Nephron progenitor cell (in vitro differentiated cells): ENCODE measurements at regions not wholly inside any gene's neighbourhood (a gene's known extent, or its start where the extent isn't known, plus 50 kb on each side); places are given as distances from the start of the nearest gene placed in this dataset.
"Not testable (repeated sequence)": the region's sequence is repeated elsewhere in the genome, so short reads cannot be mapped to it uniquely, and the experiment has no call there.

Experiments used
- DNase-seq: peaks from one replicate; pipeline ENCODE4 v3.0.0; 2021
- H3K27ac Mint-ChIP-seq: 2 replicates; pipeline ENCODE4 v1.8.0; 2021; ENCODE audit warnings: mild to moderate bottlenecking, moderate library complexity, mixed read lengths
- H3K27me3 Mint-ChIP-seq: 2 replicates; pipeline ENCODE4 v1.8.0; 2021; ENCODE audit warnings: mild to moderate bottlenecking, low read depth, mixed read lengths; ENCODE audit not compliant: poor library complexity
- H3K36me3 Mint-ChIP-seq: 2 replicates; pipeline ENCODE4 v1.8.0; 2021; ENCODE audit warnings: low read depth, mixed read lengths
- H3K4me1 Mint-ChIP-seq: 2 replicates; pipeline ENCODE4 v1.8.0; 2021; ENCODE audit warnings: mixed read lengths
- H3K4me3 Mint-ChIP-seq: 2 replicates; pipeline ENCODE4 v1.8.0; 2021; ENCODE audit warnings: mild to moderate bottlenecking, moderate library complexity, mixed read lengths
- H3K9me3 Mint-ChIP-seq: 2 replicates; pipeline ENCODE4 v1.8.0; 2021; ENCODE audit warnings: mild to moderate bottlenecking, moderate library complexity, mixed read lengths
- TF ChIP-seq, protein P1 (sequence below): fragments of 200-600 bp; sonication (generic); IDR thresholded peaks from 2 replicates; pipeline ENCODE4 v1.5.0; 2021; ENCODE audit warnings: antibody characterized with exemption

DNA sequence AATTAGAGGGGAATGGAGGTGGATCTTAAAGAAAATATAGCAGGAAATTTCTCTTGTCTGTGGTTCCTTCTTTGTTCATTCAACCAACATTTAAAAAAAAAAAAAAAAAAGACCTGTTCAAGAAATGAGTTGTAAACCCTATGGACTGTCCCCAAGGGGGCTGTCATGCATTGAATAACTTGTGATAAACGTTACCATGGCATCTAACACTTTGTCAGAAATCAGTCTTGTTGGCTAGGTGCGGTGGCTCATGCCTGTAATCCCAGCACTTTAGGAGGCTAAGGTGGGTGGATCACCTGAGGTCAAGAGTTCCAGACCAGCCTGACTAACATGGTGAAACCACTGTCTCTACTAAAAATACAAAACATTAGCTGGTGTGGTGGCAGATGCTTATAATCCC lies 381.7 kb downstream of the BCKDHB start:
- no peak overlapping the region for H3K4me3 Mint-ChIP-seq
- peaks cover 4% of the 10 kb centered on the region for H3K27me3 Mint-ChIP-seq
- DNase-seq, result no peak
- no peaks in the 10 kb centered on the region for H3K4me1 Mint-ChIP-seq
- no peaks in the 10 kb centered on the region for H3K36me3 Mint-ChIP-seq
- TF ChIP-seq, protein P1, sequence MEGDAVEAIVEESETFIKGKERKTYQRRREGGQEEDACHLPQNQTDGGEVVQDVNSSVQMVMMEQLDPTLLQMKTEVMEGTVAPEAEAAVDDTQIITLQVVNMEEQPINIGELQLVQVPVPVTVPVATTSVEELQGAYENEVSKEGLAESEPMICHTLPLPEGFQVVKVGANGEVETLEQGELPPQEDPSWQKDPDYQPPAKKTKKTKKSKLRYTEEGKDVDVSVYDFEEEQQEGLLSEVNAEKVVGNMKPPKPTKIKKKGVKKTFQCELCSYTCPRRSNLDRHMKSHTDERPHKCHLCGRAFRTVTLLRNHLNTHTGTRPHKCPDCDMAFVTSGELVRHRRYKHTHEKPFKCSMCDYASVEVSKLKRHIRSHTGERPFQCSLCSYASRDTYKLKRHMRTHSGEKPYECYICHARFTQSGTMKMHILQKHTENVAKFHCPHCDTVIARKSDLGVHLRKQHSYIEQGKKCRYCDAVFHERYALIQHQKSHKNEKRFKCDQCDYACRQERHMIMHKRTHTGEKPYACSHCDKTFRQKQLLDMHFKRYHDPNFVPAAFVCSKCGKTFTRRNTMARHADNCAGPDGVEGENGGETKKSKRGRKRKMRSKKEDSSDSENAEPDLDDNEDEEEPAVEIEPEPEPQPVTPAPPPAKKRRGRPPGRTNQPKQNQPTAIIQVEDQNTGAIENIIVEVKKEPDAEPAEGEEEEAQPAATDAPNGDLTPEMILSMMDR, result no peak
- H3K27ac Mint-ChIP-seq, result no peak overlapping the region
- peaks cover 9% of the 10 kb centered on the region for H3K9me3 Mint-ChIP-seq

DNA sequence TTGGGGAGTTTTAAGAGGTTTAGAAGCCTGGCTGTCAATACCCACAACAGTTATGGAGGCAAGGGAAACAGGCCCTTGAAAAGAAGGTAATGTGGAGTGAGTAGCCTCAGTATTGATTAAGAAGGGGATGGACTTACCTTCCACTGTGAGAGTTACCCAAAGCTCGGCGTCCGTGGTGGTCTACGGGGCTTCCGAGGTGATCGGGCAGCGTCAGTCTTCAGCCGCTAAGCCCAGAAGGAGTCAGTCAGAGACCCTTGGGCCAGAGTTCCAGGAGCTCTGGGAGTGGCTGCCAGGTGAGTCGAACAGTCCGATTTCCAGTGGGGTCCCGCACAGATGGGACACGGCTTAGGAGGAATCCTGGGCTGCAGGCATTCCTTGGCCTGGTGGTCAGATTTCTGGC lies 379.0 kb downstream of the BCKDHB start:
- DNase-seq, H3K27me3 Mint-ChIP-seq, H3K27ac Mint-ChIP-seq, H3K9me3 Mint-ChIP-seq, H3K36me3 Mint-ChIP-seq, H3K4me3 Mint-ChIP-seq: not testable (repeated sequence)
- H3K4me1 Mint-ChIP-seq, result peaks cover 10% of the 10 kb centered on the region

DNA sequence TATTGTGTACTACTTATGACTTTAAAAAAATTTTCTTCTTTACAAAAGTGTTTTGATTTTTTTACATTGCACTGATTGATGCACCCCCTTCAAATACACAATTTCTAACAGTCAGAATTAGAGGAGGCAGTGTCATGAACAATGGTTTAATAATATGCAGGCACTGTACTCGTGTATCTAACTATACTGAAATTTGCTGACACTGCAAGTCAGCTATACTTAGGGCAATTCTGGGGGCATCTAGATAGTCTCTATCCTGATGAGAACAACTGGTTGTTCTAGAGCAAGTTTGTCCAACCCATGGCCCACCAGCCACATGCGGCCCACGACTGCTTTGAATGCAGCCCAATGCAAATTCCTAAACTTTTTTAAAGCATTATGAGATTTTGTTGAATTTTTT lies 375.6 kb downstream of the BCKDHB start:
- no peak overlapping the region for H3K27ac Mint-ChIP-seq
- H3K4me1 Mint-ChIP-seq, result peaks cover 19% of the 10 kb centered on the region
- TF ChIP-seq, protein P1, result no peak
- no peak for DNase-seq
- peaks cover 5% of the 10 kb centered on the region for H3K9me3 Mint-ChIP-seq
- H3K36me3 Mint-ChIP-seq, result no peaks in the 10 kb centered on the region
- H3K27me3 Mint-ChIP-seq, result peaks cover 1% of the 10 kb centered on the region
- H3K4me3 Mint-ChIP-seq, result no peak overlapping the region

DNA sequence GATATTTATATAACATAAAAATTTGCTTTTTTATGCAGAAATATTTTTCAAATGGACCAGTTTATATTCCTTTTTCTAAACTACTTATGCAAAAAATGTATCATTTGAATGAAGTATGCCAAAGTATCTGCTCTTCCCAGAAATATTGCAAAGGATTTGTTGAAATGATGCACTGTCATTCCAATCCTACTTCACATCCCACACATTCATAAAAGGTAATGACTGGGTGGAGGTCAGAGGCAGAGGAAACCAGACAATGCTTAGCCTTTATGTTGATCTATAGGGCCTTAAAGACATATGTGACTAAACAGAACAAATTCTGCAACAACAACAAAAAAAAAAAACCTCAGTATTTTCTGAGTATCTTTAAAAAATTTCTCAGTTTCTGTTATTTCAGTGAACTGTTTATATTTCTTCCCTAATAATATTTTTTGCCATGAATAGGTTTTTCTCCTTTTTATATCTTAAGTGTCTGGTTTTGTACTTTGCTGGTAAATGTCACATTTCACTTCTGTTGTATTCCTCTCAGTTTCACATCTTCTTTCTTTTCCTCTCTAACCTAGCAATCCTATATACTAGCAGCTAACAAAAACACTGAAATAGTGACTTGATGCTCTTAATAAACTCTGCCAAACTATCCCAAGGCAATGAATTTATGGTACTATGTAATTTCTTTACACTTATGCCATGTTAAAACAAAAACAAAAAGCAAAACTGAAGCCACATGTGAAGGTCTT lies 374.1 kb downstream of the BCKDHB start:
- TF ChIP-seq, protein P1, result no peak
- no peaks in the 10 kb centered on the region for H3K27me3 Mint-ChIP-seq
- peaks cover 5% of the 10 kb centered on the region for H3K9me3 Mint-ChIP-seq
- no peak overlapping the region for H3K4me3 Mint-ChIP-seq
- H3K27ac Mint-ChIP-seq, result no peak overlapping the region
- peaks cover 19% of the 10 kb centered on the region for H3K4me1 Mint-ChIP-seq
- DNase-seq, result no peak
- no peaks in the 10 kb centered on the region for H3K36me3 Mint-ChIP-seq

DNA sequence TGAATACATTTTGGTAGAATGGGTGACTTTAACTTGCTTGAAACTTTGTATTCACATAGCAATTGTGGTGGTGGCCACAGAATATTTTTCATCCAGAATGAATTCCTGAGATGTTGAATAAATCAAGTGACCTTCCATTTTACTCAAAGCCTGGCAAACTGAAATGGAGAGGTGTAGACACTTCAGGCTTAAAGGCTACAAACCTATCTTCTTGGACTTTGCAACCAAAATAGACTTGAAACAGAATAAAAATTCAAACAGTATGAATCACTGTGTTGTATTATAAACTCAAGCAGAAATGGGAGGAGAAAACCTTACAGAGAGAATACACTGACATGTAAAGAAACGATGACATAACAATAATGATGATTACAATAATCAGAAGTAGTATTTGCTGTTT lies 371.6 kb downstream of the BCKDHB start:
- H3K9me3 Mint-ChIP-seq, result no peaks in the 10 kb centered on the region

DNA sequence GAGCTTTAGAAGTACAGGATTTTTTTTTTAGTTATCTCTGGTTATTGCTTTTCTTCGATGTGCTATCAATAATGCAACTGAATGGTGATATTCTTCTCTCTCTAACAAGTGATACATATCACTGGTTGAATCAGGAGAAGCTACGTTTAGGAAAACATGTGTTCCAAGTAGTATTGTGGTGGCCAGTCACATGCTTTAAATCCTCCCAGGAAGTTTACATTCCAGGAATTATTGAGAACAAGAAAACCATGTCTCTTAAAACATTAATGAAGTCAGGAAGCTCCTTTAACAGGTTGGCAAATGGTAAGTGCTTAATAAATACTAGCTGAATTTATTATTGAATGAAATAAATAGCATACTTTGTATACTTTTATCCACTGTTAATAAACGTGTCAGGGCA lies 371.1 kb downstream of the BCKDHB start:
- Mint-ChIP-seq H3K9me3 (no peaks in the 10 kb centered on the region), H3K4me3 (no peak overlapping the region), H3K36me3 (no peaks in the 10 kb centered on the region), H3K27ac (no peak overlapping the region), H3K4me1 (peaks cover 15% of the 10 kb centered on the region), H3K27me3 (peaks cover 4% of the 10 kb centered on the region)
- no peak for DNase-seq
- TF ChIP-seq, protein P1, result no peak

More for the DNA sequence above, 371.6 kb downstream of the BCKDHB start:
- Mint-ChIP-seq H3K27me3 (peaks cover 2% of the 10 kb centered on the region), H3K36me3 (no peaks in the 10 kb centered on the region), H3K27ac (no peak overlapping the region), H3K4me3 (no peak overlapping the region), H3K4me1 (peaks cover 19% of the 10 kb centered on the region)
- DNase-seq, result no peak
- TF ChIP-seq, protein P1, result no peak
